T-helper 2 cell (primary cell): ENCODE measurements at regions not wholly inside any gene's neighbourhood (a gene's known extent, or its start where the extent isn't known, plus 50 kb on each side); places are given as distances from the start of the nearest gene placed in this dataset.
"Not testable (repeated sequence)": the region's sequence is repeated elsewhere in the genome, so short reads cannot be mapped to it uniquely, and the experiment has no call there.

Experiments
- DNase-seq, 5 experiments: peaks; one replicate each; pipeline versions ENCODE4 v3.0.0 to v3.0.0-alpha.2; 2012 to 2022

DNA sequence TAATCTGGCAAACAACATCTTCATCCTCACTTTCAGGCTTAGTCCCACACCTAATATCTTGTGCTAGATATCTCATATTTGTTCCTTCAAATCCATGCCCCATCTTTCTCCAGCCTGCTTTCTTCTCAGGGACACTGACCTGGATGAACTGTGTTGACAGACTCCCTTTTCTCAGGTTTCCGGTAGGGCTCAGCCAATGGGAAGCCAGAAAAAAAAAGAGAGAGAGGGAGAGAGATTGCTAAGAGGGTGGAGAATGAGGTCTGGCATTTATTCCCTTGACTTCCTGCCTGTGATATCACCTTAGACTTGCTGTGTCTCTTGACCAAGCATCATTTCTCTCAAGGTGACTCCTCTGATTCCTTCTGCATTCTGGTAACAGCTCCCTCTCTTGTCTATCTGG lies 145.6 kb upstream of the ABI3BP start:
- DNase-seq: no peak

GRCh38 chr3:101134331-101134730 lies 141.1 kb upstream of the ABI3BP start:
- DNase-seq: no peak

GRCh38 chr3:101133652-101134051 lies 140.4 kb upstream of the ABI3BP start:
- DNase-seq: peak in 1 of 5 experiments; percentile 21

GRCh38 chr3:101133197-101133596 lies 140.0 kb upstream of the ABI3BP start:
- not testable (repeated sequence) for DNase-seq

GRCh38 chr3:101131767-101132166 lies 138.5 kb upstream of the ABI3BP start:
- no peak for DNase-seq

DNA sequence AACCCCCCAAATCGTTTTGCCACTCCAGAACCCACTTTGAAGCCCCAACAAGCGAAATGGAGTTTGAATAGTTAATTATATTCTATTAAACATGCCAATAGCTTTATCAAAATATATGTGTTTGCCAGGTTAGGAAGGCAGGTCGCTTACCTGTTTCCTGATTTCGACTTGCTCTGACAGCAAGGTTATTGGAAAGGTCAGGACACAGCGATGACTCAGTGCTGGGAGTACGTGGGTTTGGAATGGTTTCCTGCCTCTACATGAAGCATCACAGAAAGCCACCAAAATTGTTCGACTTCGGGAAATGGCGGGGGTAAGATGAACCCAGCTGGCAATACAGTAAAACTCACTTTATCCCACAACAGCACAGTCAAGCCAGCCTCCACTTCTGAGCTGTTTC lies 135.6 kb upstream of the ABI3BP start:
- DNase-seq: no peak

DNA sequence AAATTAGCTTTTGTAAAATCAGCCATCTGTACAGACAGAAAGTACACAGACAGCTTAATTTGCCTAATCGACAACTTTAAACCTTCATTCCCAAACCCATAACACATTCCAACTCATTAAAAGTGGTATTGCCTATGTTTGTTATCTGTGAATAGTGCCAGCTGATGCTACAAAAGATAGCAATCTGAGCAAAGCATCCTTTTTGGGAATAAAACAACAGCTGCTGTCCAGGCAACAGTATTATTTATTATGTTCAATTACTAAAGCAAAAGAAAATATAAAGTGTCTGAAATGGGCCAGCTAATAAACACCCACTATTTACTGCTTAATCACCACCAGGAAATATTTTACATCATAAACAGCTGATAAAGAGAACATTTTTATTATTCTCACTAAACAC lies 134.8 kb upstream of the ABI3BP start:
- no peak for DNase-seq

GRCh38 chr3:101124125-101124524 lies 130.9 kb upstream of the ABI3BP start:
- DNase-seq: no peak

DNA sequence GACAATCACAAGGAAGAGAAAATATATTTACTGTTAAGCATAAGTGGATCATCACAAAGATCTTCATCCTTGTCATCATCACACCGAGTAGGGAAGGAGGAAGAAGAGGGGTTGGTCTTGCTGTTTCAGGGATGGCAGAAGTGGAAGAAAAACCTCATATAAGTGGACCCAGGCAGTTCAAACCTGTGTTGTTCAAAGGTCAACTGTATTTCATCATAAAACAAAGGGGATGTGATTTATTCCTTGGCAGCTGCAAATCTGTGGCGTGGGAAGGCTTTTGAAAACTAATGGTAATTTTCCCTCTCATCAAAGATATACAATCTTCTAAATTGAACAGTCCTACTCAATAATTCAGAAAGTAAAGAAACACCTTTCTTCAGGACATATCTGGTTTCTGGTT lies 129.9 kb upstream of the ABI3BP start:
- DNase-seq: no peak

- no peak for DNase-seq
Measured at GRCh38 chr3:101122681-101123080, 129.5 kb upstream of the ABI3BP start.

DNA sequence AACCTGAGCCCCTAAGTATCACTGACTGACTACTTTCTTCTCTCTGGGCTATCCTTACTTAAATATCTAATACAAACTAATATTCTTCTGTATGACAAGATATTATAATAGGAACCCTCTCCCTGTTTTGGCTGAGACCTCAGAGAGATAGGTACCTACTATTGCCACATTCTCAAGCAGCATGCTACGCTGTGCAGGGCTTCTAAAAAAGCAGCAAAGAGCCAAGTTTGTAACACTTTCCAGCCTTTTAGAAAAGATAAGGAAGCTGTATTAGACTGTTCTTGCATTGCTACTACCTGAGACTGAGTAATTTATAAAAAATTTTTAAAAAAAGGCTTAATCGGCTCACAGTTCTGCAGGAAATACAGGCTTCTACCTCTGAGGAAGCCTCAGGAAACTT lies 126.8 kb upstream of the ABI3BP start:
- no peak for DNase-seq

- no peak for DNase-seq
Measured at GRCh38 chr3:101119535-101119934, 126.3 kb upstream of the ABI3BP start.

DNA sequence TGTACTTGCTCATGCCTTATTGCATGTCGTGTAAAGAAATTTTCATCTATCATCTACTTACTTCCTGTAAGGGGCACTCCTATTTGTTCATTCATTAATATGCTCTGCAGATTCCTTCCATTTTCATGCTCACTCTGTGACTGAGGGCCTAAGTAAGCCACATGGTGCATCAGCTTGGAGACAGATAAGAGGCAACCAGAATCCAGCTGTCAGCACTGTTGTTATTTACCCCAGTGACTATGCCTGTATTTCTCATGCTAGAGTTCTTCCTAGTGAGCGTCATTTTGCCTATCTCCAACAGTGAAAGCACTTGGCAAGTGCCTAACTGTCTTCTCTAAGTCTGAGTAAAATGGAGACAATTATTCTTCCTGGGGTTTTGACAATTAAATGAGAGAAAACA lies 124.8 kb upstream of the ABI3BP start:
- DNase-seq: no peak

DNA sequence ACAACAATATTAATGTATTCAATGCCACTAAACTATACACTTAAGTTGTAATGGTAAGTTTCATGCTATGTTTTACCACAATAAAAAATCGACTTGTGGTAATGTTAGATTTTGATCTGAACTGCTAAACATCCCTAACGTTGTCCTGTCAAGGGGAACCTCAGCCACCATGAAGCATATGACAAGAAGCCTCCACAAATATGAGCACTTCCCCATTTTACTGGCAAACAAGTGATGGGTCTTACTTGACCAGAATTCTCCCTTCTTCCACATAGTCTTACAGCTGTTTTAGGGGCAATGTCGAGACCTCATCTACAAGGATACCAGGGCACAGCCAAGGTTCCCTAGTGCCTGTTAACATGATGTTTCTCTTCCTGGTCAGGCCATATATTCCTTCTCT lies 124.2 kb upstream of the ABI3BP start:
- no peak for DNase-seq

- DNase-seq: not testable (repeated sequence)
Measured at GRCh38 chr3:101110295-101110694, 117.1 kb upstream of the ABI3BP start.

GRCh38 chr3:101104321-101104720 lies 111.1 kb upstream of the ABI3BP start:
- DNase-seq: no peak

DNA sequence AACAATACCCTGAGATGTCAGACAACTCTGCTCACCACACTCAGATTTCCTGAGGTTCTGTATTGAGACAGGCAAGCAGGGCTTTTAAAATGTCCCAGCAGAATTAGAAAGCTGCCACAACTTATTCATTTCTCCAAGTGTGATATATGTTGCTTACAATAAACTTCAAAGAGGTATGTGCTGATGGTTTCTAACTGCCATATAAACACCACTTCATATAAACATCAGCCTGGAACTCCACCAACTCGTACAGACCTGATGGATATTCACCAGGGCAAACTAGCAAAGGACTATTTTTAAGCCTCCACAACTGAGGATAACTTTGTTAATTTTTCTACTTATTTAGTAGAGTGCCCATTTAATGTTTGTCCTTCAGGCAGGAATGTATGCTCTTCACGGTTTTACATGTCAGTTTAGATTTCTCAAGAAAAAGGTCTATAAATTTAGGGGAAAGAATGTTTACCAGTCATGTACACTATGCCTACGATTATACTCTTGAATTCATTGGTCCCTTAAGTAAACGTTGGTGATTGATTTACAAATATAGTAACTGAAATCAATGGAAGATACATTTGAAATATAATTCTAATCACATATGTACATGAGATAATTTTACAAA lies 109.6 kb upstream of the ABI3BP start:
- no peak for DNase-seq

- DNase-seq: no peak
Measured at GRCh38 chr3:101100361-101101009, 107.3 kb upstream of the ABI3BP start.

- no peak for DNase-seq
Measured at GRCh38 chr3:101099791-101100190, 106.6 kb upstream of the ABI3BP start.

DNA sequence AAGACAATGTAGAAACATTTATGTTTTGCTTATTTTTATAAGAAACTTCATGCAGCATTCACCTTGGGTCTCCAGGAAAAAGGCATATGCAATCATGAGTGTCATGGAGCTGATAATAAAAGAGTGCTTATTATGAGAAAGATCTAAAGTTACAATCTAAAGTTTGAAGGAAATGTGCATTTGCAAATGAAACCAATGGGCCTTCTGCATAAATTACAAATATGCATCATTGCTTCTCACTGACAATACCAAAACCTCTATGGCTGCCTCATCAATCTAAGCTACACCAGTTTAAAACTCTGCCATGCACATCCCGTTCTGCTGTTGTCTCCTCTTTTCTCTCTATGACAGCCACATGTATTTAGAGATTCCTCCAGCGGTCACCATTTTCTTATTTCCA lies 103.2 kb upstream of the ABI3BP start:
- no peak for DNase-seq

DNA sequence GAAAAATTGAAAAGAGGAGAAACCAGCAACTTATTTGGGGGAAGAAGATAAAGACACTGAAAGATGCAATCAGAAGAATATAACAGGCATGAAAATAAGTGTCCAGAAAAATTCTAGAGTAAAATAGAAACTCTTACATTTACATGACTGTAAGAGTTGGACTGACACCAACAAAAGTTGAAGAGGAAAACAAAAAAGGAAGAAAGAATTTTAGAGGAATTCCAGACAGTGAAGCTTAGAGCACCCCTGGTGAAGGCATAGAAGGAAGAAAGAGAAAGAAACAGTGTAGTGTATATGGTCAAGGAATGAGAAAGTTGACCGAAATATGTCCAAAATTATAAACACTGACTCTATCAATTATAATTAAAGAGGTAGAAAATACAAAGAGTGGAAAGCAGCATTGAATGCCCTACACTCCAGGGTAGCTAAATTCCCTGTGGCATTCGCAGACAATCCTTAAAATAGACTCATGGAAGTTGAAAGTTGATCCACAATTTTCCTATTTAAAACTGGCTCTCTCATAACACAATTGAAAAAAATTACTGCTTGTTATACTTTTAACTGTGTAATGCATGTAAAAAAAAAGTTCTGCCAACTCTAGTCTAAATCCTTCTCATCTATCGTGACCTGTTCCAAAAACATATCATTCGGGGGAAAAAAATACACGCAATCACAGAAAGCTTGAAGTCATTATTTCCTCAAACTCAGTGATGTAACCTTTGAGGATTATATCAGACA lies 102.6 kb upstream of the ABI3BP start:
- no peak for DNase-seq

DNA sequence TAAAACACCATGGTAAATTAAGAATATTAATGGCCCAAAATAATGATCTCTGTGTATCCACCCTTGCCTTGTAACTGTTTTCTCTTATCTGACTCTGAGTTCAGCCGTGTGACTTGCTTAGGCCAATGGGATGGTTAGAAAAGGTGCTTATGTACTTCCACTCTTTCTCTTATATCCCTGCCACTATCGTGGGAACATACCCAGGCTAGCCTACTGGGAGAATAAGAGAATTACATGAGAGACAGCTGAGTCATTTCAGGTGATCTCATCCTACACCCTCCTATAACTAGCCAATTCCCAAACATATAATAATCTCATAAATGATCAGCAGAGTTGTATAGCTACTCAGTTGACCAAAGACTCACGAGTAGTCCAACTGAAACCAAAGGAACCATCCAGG lies 98.3 kb upstream of the ABI3BP start:
- no peak for DNase-seq

DNA sequence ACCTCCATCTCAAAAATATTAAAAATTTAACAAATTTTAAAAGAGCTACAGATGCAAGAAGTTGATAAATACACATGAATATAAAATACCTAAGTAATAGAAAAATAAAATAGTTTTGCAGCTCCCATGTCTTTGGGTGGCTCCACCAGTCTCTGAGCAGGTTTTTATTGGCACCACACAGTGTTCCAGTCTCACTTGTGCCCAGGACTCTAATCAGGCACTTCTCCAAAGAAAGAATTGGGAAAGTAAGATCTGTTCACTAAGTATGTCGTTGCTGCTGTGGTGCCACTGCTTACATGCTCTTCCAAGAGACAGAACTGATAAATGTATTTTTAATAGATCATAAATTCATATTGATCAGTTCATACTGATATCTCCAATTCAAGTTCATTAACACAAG lies 92.5 kb upstream of the ABI3BP start:
- no peak for DNase-seq

GRCh38 chr3:101084404-101084803 lies 91.2 kb upstream of the ABI3BP start:
- no peak for DNase-seq
